ENCODE measurements at regions not wholly inside any gene's neighbourhood (a gene's known extent, or its start where the extent isn't known, plus 50 kb on each side); places are given as distances from the start of the nearest gene placed in this dataset.
"Not testable (repeated sequence)": the region's sequence is repeated elsewhere in the genome, so short reads cannot be mapped to it uniquely, and the experiment has no call there.

DNA sequence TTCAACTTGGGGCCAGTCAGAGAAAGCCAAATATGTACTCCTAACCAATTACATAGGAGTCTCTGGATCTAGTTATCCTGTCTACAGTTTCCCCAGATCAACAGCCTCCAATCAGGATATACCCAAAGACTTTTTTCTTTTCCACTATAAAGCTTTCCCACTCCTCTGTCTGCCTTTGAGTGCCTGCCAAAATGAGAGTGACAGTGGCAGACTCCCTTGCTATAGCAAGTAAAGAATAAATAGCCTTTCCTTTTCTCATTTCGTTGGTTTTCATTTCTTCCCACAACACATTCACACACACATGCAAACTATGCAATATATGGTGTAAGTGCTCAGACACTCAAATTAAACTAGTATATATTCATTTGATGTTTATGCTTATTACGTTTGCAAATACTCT is 302.4 kb upstream of the TACR3 start:
- ATAC-seq (ENCODE audit: insufficient number of reproducible peaks, low FRiP score, low read depth) (no peak), DNase-seq (ENCODE audit: low spot score) (no peak)
- H3K4me3 ChIP-seq = no peak overlapping the region
- H3K36me3 ChIP-seq = no peaks in the 10 kb centered on the region
- TF ChIP-seq, protein P1, sequence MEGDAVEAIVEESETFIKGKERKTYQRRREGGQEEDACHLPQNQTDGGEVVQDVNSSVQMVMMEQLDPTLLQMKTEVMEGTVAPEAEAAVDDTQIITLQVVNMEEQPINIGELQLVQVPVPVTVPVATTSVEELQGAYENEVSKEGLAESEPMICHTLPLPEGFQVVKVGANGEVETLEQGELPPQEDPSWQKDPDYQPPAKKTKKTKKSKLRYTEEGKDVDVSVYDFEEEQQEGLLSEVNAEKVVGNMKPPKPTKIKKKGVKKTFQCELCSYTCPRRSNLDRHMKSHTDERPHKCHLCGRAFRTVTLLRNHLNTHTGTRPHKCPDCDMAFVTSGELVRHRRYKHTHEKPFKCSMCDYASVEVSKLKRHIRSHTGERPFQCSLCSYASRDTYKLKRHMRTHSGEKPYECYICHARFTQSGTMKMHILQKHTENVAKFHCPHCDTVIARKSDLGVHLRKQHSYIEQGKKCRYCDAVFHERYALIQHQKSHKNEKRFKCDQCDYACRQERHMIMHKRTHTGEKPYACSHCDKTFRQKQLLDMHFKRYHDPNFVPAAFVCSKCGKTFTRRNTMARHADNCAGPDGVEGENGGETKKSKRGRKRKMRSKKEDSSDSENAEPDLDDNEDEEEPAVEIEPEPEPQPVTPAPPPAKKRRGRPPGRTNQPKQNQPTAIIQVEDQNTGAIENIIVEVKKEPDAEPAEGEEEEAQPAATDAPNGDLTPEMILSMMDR (IDR thresholded peaks at IDR 0.05) = no peak
- no peaks in the 10 kb centered on the region for H3K9me3 ChIP-seq
- no peaks in the 10 kb centered on the region for H3K27me3 ChIP-seq (replicated peaks; ENCODE audit: insufficient read depth)
- no peak overlapping the region for H3K27ac ChIP-seq
- no peaks in the 10 kb centered on the region for H3K4me1 ChIP-seq (ENCODE audit: control insufficient read depth in 1 of 2, low read depth in 2 of 2)

DNA sequence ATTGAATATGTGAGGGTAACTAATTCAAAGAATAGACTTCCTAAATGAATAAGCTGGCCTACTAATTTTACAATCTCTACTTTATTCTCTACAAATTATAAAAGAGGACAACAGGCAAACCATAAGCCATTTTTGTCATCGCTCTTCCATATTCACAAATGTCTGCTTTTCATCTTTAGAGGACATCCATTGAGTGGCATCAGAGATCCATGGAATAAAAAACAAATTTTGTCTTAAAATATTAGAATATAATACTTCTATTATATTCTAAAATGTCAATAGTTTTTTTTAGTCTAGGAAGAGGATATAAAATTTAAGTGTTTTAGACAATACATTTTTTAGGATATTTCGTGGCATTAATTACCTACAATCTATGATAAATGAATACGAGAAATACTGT is 300.9 kb upstream of the TACR3 start:
- ATAC-seq (ENCODE audit: insufficient number of reproducible peaks, low FRiP score, low read depth) = no peak
- Histone ChIP-seq H3K27ac (no peak overlapping the region), H3K4me3 (no peak overlapping the region), H3K36me3 (no peaks in the 10 kb centered on the region), H3K27me3 (replicated peaks; ENCODE audit: insufficient read depth) (no peaks in the 10 kb centered on the region), H3K4me1 (ENCODE audit: control insufficient read depth in 1 of 2, low read depth in 2 of 2) (no peaks in the 10 kb centered on the region), H3K9me3 (no peaks in the 10 kb centered on the region)
- DNase-seq (ENCODE audit: low spot score) = no peak
- TF ChIP-seq, protein P1 (IDR thresholded peaks at IDR 0.05) = no peak

DNA sequence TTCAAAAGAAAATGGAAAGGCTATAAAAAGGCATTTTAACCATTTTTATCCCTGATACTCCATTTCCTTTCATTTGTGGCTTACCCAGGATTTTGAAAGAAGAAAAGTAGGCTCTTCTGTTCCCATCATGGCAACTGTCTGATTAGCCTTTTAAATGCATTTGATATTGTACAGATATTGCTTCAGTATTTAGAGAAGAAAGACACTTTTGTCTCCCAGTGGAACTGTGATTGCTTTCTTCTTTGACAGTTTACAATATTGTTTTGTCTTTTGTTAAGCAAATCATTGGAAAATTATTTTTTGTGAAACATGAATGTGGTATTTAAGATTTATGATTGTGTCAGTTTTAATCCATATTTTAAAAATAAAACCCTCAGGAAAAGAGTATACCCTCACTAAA is 297.4 kb upstream of the TACR3 start:
- no peak overlapping the region for H3K27ac ChIP-seq
- DNase-seq (ENCODE audit: low spot score) = no peak
- no peaks in the 10 kb centered on the region for H3K27me3 ChIP-seq (replicated peaks; ENCODE audit: insufficient read depth)

DNA sequence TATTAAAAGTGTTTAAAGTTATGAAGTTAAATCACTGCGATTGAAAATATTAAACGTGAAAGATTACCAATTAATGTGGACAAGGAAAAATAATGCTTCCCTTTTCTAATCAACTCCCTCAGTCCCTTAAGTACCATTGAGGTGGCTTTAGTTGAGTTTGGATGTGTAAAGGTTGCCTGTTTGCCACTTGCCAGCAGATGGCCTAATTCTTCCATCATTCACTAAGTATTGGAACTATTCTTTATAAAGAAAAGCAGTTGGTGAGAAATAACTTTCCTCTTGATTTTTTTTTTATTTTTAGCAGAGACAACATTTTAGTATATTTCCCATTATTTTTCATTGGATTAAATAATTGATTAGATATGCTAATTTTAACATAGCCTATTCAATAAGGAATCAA is 295.9 kb upstream of the TACR3 start:
- ATAC-seq (ENCODE audit: insufficient number of reproducible peaks, low FRiP score, low read depth) (no peak), DNase-seq (ENCODE audit: low spot score) (no peak)
- Histone ChIP-seq H3K9me3 (no peaks in the 10 kb centered on the region), H3K4me3 (no peak overlapping the region), H3K27ac (no peak overlapping the region), H3K27me3 (replicated peaks; ENCODE audit: insufficient read depth) (no peaks in the 10 kb centered on the region), H3K4me1 (ENCODE audit: control insufficient read depth in 1 of 2, low read depth in 2 of 2) (no peaks in the 10 kb centered on the region), H3K36me3 (no peaks in the 10 kb centered on the region)
- TF ChIP-seq, protein P1 (IDR thresholded peaks at IDR 0.05) = no peak

More for the DNA sequence above, 297.4 kb upstream of the TACR3 start:
- Histone ChIP-seq H3K4me1 (ENCODE audit: control insufficient read depth in 1 of 2, low read depth in 2 of 2) (no peaks in the 10 kb centered on the region), H3K9me3 (no peaks in the 10 kb centered on the region), H3K4me3 (no peak overlapping the region), H3K36me3 (no peaks in the 10 kb centered on the region)
- TF ChIP-seq, protein P1 (IDR thresholded peaks at IDR 0.05) = no peak
- ATAC-seq (ENCODE audit: insufficient number of reproducible peaks, low FRiP score, low read depth) = no peak

DNA sequence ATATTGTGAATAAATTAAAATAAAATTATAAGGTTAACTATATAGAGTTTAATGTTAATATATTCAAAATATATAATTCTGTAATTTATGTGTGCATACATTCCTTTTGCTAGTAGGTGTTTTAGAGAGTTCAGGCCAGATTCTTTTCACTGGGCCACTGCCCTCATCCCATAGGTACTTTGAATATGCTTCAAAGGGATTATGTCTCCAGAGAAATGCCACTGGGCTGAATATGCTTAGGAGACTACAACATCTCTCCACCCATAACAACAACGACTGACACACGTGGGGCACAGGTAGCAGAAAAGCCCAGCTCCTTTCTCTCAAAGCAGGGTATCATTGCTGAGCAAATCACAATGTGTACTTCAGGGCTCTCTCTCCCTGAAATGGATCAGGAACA is 290.9 kb upstream of the TACR3 start:
- TF ChIP-seq, protein P1 (IDR thresholded peaks at IDR 0.05) = no peak
- DNase-seq (ENCODE audit: low spot score) (no peak), ATAC-seq (ENCODE audit: insufficient number of reproducible peaks, low FRiP score, low read depth) (no peak)
- no peak overlapping the region for H3K4me3 ChIP-seq
- H3K27me3 ChIP-seq (replicated peaks; ENCODE audit: insufficient read depth) = no peaks in the 10 kb centered on the region
- peaks cover 2% of the 10 kb centered on the region for H3K9me3 ChIP-seq
- H3K4me1 ChIP-seq (ENCODE audit: control insufficient read depth in 1 of 2, low read depth in 2 of 2) = no peaks in the 10 kb centered on the region
- no peaks in the 10 kb centered on the region for H3K36me3 ChIP-seq
- no peak overlapping the region for H3K27ac ChIP-seq

DNA sequence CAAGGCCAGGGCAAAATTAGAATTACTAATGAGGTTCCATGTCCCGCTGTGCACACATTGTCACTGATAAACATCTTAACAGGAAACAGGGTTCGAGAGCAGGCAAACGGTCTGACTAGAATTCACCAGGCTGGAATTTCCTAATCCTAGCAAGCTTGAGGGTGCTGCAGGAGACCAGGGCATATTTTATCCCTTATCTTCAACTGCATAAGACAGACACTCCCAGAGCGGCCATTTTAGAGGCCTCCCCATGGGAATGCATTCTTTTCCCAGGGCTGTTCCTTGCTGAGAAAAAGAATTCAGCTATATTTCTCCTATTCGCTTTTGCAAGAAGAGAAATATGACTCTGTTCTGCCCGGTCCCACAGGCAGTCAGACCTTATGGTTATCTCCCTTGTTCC is 282.5 kb upstream of the TACR3 start:
- DNase-seq (ENCODE audit: low spot score); ATAC-seq (ENCODE audit: insufficient number of reproducible peaks, low FRiP score, low read depth); H3K36me3 ChIP-seq: not testable (repeated sequence)

More for the DNA sequence above, 282.5 kb upstream of the TACR3 start:
- H3K4me3 ChIP-seq; H3K4me1 ChIP-seq (ENCODE audit: control insufficient read depth in 1 of 2, low read depth in 2 of 2); H3K9me3 ChIP-seq; H3K27ac ChIP-seq; H3K27me3 ChIP-seq (replicated peaks; ENCODE audit: insufficient read depth): not testable (repeated sequence)

All from thoracic aorta (tissue), 2 donors.